GM12874 (cell line): ENCODE measurements at regions not wholly inside any gene's neighbourhood (a gene's known extent, or its start where the extent isn't known, plus 50 kb on each side); places are given as distances from the start of the nearest gene placed in this dataset.

Experiments
- TF ChIP-seq, protein P1 (sequence below): IDR thresholded peaks from 2 replicates; pipeline ENCODE4 v1.5.1; 2011; ENCODE audit warnings: low read depth, mild to moderate bottlenecking, control low read depth, low read length, moderate library complexity; ENCODE audit not compliant: insufficient read depth

DNA sequence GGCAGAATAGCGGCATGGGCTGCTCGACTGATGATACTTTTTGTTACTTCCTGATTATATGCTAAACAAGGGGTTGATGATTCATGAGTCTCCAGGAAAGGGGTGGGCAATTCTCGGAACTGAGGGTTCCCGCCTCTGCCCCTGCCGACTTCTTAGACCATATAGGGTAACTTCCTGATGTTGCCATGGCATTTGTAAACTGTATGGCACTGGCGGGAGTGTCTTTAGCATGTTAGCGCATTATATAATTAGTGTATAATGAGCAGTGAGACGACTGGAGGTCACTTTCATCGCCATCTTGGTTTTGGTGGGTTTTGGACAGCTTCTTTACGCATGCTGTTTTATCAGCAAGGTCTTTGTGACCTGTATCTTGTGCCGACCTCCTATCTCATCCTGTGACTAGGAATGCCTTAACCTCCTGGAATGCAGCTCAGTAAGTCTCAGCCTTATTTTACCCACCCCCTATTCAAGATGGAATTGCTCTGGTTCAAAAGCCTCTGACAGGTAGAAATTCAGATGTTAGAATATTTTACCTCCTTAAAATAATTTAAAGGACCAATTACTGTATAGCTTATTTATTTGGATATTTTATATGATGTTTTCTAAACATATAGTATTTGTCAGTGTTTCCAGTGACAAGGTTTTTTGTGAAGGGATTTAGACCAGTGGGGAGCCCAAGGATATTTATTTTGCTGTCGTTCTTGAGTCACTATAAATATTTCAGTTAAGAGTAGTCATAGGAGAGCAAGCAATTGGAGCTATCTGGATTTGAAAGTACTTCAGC lies 90.1 kb upstream of the PIK3CG start:
- TF ChIP-seq, protein P1, sequence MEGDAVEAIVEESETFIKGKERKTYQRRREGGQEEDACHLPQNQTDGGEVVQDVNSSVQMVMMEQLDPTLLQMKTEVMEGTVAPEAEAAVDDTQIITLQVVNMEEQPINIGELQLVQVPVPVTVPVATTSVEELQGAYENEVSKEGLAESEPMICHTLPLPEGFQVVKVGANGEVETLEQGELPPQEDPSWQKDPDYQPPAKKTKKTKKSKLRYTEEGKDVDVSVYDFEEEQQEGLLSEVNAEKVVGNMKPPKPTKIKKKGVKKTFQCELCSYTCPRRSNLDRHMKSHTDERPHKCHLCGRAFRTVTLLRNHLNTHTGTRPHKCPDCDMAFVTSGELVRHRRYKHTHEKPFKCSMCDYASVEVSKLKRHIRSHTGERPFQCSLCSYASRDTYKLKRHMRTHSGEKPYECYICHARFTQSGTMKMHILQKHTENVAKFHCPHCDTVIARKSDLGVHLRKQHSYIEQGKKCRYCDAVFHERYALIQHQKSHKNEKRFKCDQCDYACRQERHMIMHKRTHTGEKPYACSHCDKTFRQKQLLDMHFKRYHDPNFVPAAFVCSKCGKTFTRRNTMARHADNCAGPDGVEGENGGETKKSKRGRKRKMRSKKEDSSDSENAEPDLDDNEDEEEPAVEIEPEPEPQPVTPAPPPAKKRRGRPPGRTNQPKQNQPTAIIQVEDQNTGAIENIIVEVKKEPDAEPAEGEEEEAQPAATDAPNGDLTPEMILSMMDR, result no peak

DNA sequence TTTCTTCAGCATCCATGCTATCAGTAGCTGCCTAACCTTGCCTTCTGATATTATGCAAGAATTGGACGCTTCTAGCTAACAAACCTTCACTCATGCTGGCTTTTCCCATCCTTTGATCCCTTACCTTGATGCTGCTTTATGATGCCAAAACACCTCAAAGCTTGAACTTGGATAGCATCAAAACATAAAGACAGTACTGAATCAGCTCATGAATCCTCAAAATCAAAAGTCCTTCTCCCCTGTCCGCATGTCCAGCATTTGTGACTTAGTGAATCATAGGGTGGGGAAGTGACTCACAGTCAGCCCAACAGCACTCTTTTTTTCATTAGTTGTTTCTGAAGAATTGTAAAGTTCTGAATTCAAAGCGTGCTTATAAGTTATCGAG lies 89.5 kb upstream of the PIK3CG start:
- TF ChIP-seq, protein P1, result no peak

DNA sequence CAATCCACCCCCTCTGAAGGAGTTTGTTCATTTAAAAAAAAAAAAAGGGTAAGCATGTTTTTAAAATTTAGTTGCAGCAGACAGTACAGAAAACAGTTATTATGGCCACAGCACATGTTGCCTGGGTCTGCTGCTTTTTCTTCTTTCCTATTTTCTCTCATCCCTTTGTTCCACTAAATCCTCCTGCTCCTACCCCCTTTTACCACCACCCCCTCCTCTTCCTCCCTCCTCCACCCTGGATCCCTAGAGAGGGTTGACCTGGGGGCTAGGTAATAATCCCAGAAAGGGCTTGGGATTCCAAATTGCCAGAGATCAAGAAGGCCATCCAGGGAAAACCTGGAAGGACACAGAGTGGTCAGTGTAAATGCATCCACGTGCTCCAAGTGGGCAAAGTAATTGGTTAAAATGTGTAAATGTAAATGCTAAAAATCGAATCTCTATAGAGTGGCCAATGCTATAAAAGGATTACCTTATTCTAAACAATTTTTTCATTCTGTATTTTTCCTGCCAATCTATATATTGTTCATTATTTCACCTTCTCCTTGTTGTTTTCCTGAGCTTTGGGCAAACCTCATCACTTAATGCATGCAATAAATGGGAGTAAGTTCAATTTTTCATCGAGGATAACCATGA lies 89.0 kb upstream of the PIK3CG start:
- TF ChIP-seq, protein P1, result no peak

DNA sequence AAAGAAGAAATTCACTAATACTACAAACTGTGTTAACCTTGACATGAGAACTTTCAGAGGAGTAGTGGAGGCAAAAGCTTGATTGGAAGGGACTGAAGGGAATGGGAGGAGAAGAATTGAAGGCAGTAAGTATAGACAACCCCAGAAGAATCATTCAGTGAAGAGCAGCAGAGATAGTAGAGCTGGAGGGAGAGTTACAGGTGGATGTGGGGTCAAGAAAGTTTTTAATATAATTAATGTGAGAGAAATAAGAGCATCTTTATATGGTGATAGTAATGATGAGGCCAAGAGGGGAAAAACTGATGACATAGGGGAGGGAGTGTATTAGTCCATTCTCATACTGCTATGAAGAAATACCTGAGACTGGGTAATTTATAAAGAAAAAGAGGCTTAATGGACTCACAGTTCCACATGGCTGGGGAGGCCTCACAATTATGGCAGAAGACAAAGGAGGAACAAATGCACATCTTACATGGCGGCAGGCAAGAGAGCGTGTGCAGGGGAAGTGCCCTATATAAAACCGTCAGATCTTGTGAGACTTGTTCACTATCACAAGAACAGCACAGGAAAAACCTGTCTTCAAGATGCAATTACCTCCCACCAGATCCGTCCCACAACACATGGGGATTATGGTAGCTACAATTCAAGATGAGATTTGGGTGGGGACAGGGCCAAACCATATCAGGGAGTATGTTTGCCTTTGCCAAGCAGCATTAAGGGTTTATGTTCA lies 88.3 kb upstream of the PIK3CG start:
- TF ChIP-seq, protein P1, result no peak

DNA sequence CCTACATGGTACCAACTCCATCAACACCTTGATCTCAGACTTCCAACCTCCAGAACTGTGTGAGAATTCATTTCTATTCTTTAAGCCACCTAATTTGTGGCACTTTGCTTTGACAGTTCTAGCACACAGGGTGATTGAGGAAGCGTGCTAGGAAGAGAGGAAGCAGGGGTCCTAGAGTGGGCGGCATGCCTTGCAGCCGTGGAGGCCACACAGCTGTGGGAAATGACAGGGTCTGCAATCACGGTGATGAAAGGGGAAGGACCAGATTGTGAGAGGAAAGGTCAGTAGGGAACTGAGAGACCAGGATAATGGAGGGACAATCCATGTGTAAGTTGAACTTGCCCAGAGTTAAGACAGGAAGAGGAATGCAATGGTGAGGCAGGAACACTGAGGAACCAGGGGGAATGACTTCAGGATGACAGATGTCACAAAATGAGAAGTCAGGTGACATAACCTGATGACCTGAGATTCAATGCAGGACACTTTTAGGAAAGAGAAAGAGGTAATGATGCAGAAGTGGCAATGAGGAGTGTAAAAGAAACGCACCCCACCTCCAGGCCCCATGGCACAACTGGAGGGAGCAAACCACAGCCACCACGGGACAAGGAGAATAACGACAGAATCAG lies 87.3 kb upstream of the PIK3CG start:
- TF ChIP-seq, protein P1, result no peak

DNA sequence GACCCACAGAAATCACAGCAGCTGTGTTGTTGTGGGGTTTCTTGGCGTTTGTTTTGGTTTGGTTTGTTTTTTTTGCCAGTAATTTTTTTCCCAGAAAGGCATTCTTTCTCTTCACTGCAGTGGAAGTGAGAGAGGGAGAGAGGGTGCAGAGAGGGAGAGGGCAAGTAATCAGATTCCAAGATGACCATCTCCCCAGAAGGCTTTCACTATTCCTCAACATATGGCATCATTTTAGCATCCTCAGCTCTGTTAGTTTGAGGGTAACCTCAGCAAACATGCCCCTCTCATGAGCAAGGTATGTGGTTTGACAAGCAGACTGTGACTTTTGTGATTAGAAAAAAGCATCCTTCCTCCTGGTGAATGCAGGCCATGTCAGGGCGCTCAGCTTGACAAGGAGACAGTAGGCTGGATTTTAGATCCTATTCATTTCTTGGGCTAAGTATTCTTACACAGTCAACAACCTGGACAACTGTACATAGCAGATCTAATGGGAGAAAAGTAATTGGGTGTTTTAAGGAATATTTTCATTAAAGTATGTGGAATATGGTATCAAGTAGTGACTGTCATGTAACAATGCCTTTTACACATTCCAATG lies 86.3 kb upstream of the PIK3CG start:
- TF ChIP-seq, protein P1, result no peak
